SK-N-SH treated with all-trans-retinoic acid at 6 μM for 48 hours (cell line): ENCODE measurements at regions not wholly inside any gene's neighbourhood (a gene's known extent, or its start where the extent isn't known, plus 50 kb on each side); places are given as distances from the start of the nearest gene placed in this dataset.

Experiments
- BACH2 ChIP-seq: fragments of 250-450 bp; sonication (Bioruptor Pico); IDR thresholded peaks from 2 replicates; pipeline ENCODE4 v1.9.0; 2021; ENCODE audit warnings: mild to moderate bottlenecking, borderline replicate concordance
- GLIS3 ChIP-seq: fragments of 250-450 bp; sonication (Bioruptor Pico); IDR thresholded peaks from 2 replicates; pipeline ENCODE4 v1.5.0; 2020; ENCODE audit warnings: mild to moderate bottlenecking, moderate library complexity
- SNAI2 ChIP-seq: fragments of 250-450 bp; sonication (Bioruptor Pico); IDR thresholded peaks from 2 replicates; pipeline ENCODE4 v1.5.0; 2020; ENCODE audit warnings: mild to moderate bottlenecking, moderate library complexity
- TOX ChIP-seq: fragments of 250-450 bp; sonication (Bioruptor Pico); IDR thresholded peaks from 2 replicates; pipeline ENCODE4 v1.8.0; 2021; ENCODE audit warnings: mild to moderate bottlenecking, moderate library complexity, borderline replicate concordance
- ZFP3 ChIP-seq: fragments of 250-450 bp; sonication (Bioruptor Pico); IDR thresholded peaks from 2 replicates; pipeline ENCODE4 v1.5.0; 2020; ENCODE audit warnings: mild to moderate bottlenecking, moderate library complexity
- ZFP30 ChIP-seq: fragments of 450-650 bp; formaldehyde crosslinking; IDR thresholded peaks from 2 replicates; pipeline ENCODE4 v1.5.0; 2022; ENCODE audit warnings: mild to moderate bottlenecking, moderate library complexity
- ZNF565 ChIP-seq: fragments of 450-650 bp; formaldehyde crosslinking; conservative IDR thresholded peaks from 2 replicates; pipeline ENCODE4 v1.5.0; 2020; ENCODE audit warnings: low read depth, mild to moderate bottlenecking, moderate library complexity

DNA sequence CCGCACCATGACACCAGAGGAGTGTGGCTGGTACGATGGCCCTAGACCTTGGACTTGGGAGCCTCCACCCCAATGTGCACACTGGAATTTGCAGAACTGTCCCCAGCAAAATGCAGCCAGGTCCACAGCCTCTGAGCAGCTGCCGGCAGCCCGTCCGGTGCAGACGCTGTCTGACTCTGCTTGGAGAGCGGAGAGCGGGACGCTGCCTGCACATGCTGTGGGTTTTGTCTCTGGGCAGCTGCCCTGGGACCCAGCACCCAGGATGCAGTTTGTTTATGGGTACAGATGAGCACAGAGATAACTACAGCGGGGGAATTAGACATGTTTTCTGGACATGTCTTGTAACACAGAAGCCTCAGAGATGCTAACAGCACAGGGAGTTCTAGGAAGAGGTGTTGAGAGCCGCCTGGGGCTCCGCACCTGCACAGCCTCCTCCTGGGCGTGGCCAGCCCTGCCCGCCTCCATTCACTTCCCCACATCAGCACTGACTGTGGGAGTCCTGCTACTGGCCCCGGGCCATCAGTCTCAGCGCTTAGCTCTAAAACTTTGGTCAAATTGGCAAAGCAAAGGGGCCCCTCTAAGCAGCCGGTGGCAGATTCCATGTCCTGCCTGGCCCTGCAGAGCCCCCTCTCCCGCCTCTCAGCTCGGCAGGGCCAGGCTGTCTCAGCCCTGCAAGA, 159.6 kb downstream of the IRX2 start:
- TF ChIP-seq SNAI2 (CRISPR knock-in tag) (no peak), BACH2 (no peak), ZFP3 (CRISPR knock-in tag) (no peak), GLIS3 (CRISPR knock-in tag) (no peak), ZNF565 (CRISPR knock-in tag) (no peak), ZFP30 (CRISPR knock-in tag) (no peak), TOX (CRISPR knock-in tag) (no peak)
